Right atrium auricular region (tissue), 2 donors: ENCODE measurements at regions not wholly inside any gene's neighbourhood (a gene's known extent, or its start where the extent isn't known, plus 50 kb on each side); places are given as distances from the start of the nearest gene placed in this dataset.

Experiments used
- DNase-seq: peaks from one replicate; pipeline ENCODE4 v3.0.0-alpha.2; 2019; ENCODE audit warnings: low spot score
- H3K27ac ChIP-seq, 2 donors: fragments of 200-600 bp; sonication (generic); 1 replicate in 1 of 2; 2 replicates in 1 of 2; pipeline ENCODE4 v1.5.1; 2016 to 2019
- H3K27me3 ChIP-seq, 2 donors: fragments of 200-600 bp; sonication (generic); one replicate each; pipeline versions ENCODE4 v1.5.1 to v1.6.0; 2017 to 2019
- H3K36me3 ChIP-seq: fragments of 200-600 bp; sonication (generic); one replicate; pipeline ENCODE4 v1.5.1; 2016
- H3K4me1 ChIP-seq, 2 donors: fragments of 200-600 bp; sonication (generic); one replicate each; pipeline versions ENCODE4 v1.5.1 to v1.6.0; 2017 to 2019
- H3K4me3 ChIP-seq, 2 donors: fragments of 200-600 bp; sonication (generic); 1 replicate in 1 of 2; 2 replicates in 1 of 2; pipeline ENCODE4 v1.5.1; 2017 to 2019; ENCODE audit warnings: mild to moderate bottlenecking in 1 of 2, moderate library complexity in 1 of 2
- H3K9me3 ChIP-seq, 2 donors: fragments of 200-600 bp; sonication (generic); one replicate each; pipeline ENCODE4 v1.5.1; 2019
- TF ChIP-seq, protein P1 (sequence below), 2 donors: fragments of 200-600 bp; sonication (generic); IDR thresholded peaks; one replicate each; pipeline ENCODE4 v1.5.1; 2019; ENCODE audit warnings: antibody characterized with exemption in 2 of 2

DNA sequence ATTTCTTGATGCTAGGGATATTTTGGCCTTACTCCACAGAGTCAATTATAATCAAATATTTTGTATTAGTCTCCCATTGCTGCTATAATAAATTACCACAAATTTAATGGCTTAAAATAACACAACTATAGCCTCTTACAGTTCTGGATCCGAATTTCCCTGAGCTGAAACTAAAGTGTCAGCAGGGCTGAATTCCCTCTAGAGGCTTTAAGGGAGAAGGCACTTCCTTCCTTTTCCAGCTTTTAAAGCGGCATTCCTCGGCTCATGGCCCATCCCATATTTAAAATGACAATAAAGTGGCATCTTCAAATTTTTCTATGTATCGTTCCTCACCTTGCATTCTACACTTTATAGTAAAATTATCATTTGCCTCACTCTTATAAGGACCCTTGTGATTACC, 421.4 kb upstream of the ZWINT start:
- no peak for DNase-seq
- Histone ChIP-seq H3K4me1 (no peaks in the 10 kb centered on the region), H3K9me3 (no peaks in the 10 kb centered on the region), H3K36me3 (no peaks in the 10 kb centered on the region), H3K27me3 (no peaks in the 10 kb centered on the region), H3K27ac (no peak overlapping the region), H3K4me3 (no peak overlapping the region)
- TF ChIP-seq, protein P1, sequence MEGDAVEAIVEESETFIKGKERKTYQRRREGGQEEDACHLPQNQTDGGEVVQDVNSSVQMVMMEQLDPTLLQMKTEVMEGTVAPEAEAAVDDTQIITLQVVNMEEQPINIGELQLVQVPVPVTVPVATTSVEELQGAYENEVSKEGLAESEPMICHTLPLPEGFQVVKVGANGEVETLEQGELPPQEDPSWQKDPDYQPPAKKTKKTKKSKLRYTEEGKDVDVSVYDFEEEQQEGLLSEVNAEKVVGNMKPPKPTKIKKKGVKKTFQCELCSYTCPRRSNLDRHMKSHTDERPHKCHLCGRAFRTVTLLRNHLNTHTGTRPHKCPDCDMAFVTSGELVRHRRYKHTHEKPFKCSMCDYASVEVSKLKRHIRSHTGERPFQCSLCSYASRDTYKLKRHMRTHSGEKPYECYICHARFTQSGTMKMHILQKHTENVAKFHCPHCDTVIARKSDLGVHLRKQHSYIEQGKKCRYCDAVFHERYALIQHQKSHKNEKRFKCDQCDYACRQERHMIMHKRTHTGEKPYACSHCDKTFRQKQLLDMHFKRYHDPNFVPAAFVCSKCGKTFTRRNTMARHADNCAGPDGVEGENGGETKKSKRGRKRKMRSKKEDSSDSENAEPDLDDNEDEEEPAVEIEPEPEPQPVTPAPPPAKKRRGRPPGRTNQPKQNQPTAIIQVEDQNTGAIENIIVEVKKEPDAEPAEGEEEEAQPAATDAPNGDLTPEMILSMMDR (IDR thresholded peaks at IDR 0.05) = no peak

DNA sequence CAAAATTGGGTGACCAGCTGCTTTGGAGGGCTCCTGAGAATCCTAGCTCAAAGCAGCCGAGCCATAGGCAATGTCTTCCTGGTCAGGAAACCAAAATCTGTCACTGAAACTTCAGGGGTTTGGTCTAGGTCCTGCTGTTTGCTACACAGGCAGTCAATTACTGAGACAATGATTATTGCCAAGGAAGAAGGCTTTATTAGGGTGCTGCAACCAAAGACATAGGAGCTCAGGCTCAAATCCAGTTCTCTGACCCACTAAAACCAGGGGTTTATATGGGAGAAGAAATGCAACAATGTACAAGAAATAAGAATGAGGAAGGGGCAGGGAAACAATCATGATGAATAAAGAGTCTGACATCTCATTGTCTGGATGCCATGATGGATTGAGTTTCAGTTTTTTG, 410.3 kb upstream of the ZWINT start:
- H3K4me1 ChIP-seq = no peaks in the 10 kb centered on the region
- peaks cover 0 to 4% of the 10 kb centered on the region in 2 donors for H3K9me3 ChIP-seq
- no peaks in the 10 kb centered on the region for H3K36me3 ChIP-seq
- H3K4me3 ChIP-seq = no peak overlapping the region
- H3K27me3 ChIP-seq = no peaks in the 10 kb centered on the region
- H3K27ac ChIP-seq = no peak overlapping the region
- no peak for DNase-seq
- TF ChIP-seq, protein P1 (IDR thresholded peaks at IDR 0.05) = no peak

DNA sequence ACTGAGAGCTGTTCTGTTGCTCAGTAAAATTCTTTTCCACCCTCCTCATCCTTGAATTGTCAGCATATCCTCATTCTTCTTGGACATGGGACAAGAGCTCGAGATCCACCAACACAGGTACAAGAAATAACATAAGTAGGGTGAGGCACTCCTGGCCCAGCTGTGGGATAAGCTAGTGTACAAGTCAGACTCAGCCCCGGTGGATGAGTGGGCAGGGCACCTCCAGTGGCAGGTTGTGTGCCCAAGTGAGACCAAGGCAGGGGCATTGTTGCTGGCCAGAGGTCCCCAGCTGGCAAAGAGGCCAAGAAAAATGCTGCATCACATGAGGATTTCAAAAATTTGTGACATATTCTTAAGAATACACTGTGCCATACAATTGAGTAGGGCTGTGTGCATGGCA, 402.0 kb upstream of the ZWINT start:
- no peak overlapping the region for H3K27ac ChIP-seq
- H3K36me3 ChIP-seq = no peaks in the 10 kb centered on the region
- H3K4me3 ChIP-seq = no peak overlapping the region
- DNase-seq = no peak
- TF ChIP-seq, protein P1 (IDR thresholded peaks at IDR 0.05) = no peak
- H3K9me3 ChIP-seq = peaks cover 0 to 7% of the 10 kb centered on the region in 2 donors
- H3K4me1 ChIP-seq = no peaks in the 10 kb centered on the region
- H3K27me3 ChIP-seq = no peaks in the 10 kb centered on the region

DNA sequence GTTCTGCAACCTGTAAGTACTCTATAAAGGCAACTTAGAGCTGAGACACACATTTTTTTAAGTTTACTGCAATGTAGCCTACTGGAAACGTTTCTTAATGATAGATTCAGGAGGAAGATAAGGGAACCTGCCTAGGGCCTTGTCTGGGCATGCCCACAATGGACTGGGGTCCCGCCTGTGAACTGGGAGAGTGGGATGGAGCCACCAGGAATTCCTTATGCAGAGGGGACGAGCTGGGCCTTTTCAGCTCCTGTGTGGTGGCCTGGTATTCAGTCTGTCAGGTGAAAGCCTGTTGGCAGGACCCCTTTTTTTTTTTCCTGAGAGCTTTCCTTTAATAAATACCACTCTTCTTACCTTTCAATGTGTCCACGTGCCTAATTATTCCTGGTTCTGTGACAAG, 384.4 kb upstream of the ZWINT start:
- Histone ChIP-seq H3K4me1 (no peaks in the 10 kb centered on the region), H3K27me3 (no peaks in the 10 kb centered on the region), H3K4me3 (no peak overlapping the region), H3K36me3 (no peaks in the 10 kb centered on the region), H3K9me3 (no peaks in the 10 kb centered on the region), H3K27ac (no peak overlapping the region)
- no peak for DNase-seq
- TF ChIP-seq, protein P1 (IDR thresholded peaks at IDR 0.05) = no peak

DNA sequence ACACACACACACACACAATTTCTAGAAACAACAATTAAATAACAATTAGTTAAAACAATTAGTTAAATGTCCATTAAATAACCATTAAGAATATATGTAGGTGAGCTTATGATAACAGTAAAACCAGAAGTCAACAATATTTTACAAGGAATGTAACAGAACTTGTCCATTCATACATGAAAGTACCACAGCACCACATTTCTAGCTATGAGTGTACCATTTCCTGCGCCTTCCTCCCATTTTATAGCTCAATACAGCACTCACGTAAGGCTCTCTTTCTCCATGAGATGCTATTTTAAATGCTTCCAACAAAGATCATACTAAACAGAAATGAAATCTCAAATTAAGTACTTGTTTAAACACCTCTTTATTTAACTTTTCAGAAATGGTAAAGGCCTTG, 367.3 kb upstream of the ZWINT start:
- DNase-seq = no peak
- TF ChIP-seq, protein P1 (IDR thresholded peaks at IDR 0.05) = no peak
- H3K27me3 ChIP-seq = no peaks in the 10 kb centered on the region
- no peak overlapping the region for H3K27ac ChIP-seq
- no peaks in the 10 kb centered on the region for H3K4me1 ChIP-seq
- H3K4me3 ChIP-seq = no peak overlapping the region
- H3K9me3 ChIP-seq = no peaks in the 10 kb centered on the region
- no peaks in the 10 kb centered on the region for H3K36me3 ChIP-seq

DNA sequence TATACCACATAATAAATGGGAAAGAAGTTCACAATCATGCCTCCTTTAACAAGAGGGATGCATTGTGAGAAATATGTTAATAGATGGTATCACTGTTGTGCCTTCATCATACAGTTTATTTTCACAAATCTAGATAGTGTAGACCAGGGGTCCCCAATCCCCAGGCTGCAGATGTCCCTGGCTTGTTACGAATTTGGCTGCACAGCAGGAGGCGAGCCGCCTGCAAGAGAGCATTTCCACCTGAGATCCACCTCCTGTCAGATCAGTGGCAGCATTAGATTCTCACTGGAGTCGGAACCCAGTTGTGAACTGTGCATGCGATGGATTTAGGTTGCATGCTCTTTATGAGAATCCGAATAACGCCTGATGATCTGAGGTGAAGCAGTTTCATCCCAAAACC, 361.9 kb upstream of the ZWINT start:
- TF ChIP-seq, protein P1 (IDR thresholded peaks at IDR 0.05) = no peak
- Histone ChIP-seq H3K4me3 (no peak overlapping the region), H3K4me1 (no peaks in the 10 kb centered on the region), H3K9me3 (no peaks in the 10 kb centered on the region), H3K36me3 (no peaks in the 10 kb centered on the region), H3K27me3 (no peaks in the 10 kb centered on the region), H3K27ac (no peak overlapping the region)
- no peak for DNase-seq
